Smooth muscle cell (in vitro differentiated cells): ENCODE measurements at regions not wholly inside any gene's neighbourhood (a gene's known extent, or its start where the extent isn't known, plus 50 kb on each side); places are given as distances from the start of the nearest gene placed in this dataset.
"Not testable (repeated sequence)": the region's sequence is repeated elsewhere in the genome, so short reads cannot be mapped to it uniquely, and the experiment has no call there.

Experiments
- DNase-seq: peaks from one replicate; lab custom pipeline; 2025; ENCODE audit not compliant: unreplicated experiment; lab: John Stamatoyannopoulos, UW
- H2AFZ ChIP-seq: fragments of 200-600 bp; sonication (generic); 2 replicates; pipeline ENCODE4 v1.6.0; 2016; ENCODE audit warnings: antibody characterized with exemption, low read depth, mild to moderate bottlenecking
- H3F3A ChIP-seq: fragments of 200-600 bp; sonication (generic); 2 replicates; pipeline ENCODE4 v1.6.0; 2017; ENCODE audit warnings: antibody characterized with exemption, low read depth
- H3K27ac ChIP-seq: fragments of 200-600 bp; sonication (generic); 2 replicates; pipeline ENCODE4 v1.5.1; 2016; ENCODE audit warnings: low read depth, mild to moderate bottlenecking
- H3K27me3 ChIP-seq: fragments of 200-600 bp; sonication (generic); 2 replicates; pipeline ENCODE4 v1.6.1; 2016; ENCODE audit warnings: low read depth, mild to moderate bottlenecking
- H3K36me3 ChIP-seq: fragments of 200-600 bp; sonication (generic); 2 replicates; pipeline ENCODE4 v1.5.1; 2016; ENCODE audit warnings: low read depth
- H3K4me1 ChIP-seq: fragments of 200-600 bp; sonication (generic); 2 replicates; pipeline ENCODE4 v1.5.1; 2016; ENCODE audit warnings: low read depth
- H3K4me2 ChIP-seq: fragments of 200-600 bp; sonication (generic); 2 replicates; pipeline ENCODE4 v1.6.0; 2016; ENCODE audit warnings: mild to moderate bottlenecking
- H3K4me3 ChIP-seq: fragments of 200-600 bp; sonication (generic); 2 replicates; pipeline ENCODE4 v1.5.1; 2016; ENCODE audit warnings: mild to moderate bottlenecking
- H3K79me2 ChIP-seq: fragments of 200-600 bp; sonication (generic); 2 replicates; pipeline ENCODE4 v1.6.0; 2016; ENCODE audit warnings: low read depth, mild to moderate bottlenecking
- H3K9ac ChIP-seq: fragments of 200-600 bp; sonication (generic); 2 replicates; pipeline ENCODE4 v1.6.0; 2016; ENCODE audit warnings: low read depth
- H3K9me3 ChIP-seq: fragments of 200-600 bp; sonication (generic); replicated peaks from 2 replicates; pipeline ENCODE4 v1.5.1; 2016; ENCODE audit warnings: low read depth
- H4K20me1 ChIP-seq: fragments of 200-600 bp; sonication (generic); 2 replicates; pipeline ENCODE4 v1.6.0; 2016; ENCODE audit warnings: low read depth
- WGBS: methylation state at CpG from one replicate; pipeline ENCODE4 v1.1.7; 2016; ENCODE audit warnings: low lambda C conversion rate; 5-methylcytosine and 5-hydroxymethylcytosine counted together
- TF ChIP-seq, protein P1 (sequence below): fragments of 200-600 bp; sonication (generic); IDR thresholded peaks from 2 replicates; pipeline ENCODE4 v1.5.1; 2017; ENCODE audit warnings: borderline replicate concordance, mild to moderate bottlenecking, antibody characterized with exemption; ENCODE audit not compliant: insufficient read depth, poor library complexity, severe bottlenecking

- no peaks in the 10 kb centered on the region for H3K36me3 ChIP-seq
- H3K27me3 ChIP-seq, result no peaks in the 10 kb centered on the region
- H3K9ac ChIP-seq, result no peak overlapping the region
- H3K27ac ChIP-seq, result no peak overlapping the region
- no peaks in the 10 kb centered on the region for H4K20me1 ChIP-seq
- no peak overlapping the region for H2AFZ ChIP-seq
- H3K4me2 ChIP-seq, result no peak overlapping the region
- H3K4me3 ChIP-seq, result no peak overlapping the region
- no peaks in the 10 kb centered on the region for H3K79me2 ChIP-seq
- no peak for DNase-seq
- TF ChIP-seq, protein P1, sequence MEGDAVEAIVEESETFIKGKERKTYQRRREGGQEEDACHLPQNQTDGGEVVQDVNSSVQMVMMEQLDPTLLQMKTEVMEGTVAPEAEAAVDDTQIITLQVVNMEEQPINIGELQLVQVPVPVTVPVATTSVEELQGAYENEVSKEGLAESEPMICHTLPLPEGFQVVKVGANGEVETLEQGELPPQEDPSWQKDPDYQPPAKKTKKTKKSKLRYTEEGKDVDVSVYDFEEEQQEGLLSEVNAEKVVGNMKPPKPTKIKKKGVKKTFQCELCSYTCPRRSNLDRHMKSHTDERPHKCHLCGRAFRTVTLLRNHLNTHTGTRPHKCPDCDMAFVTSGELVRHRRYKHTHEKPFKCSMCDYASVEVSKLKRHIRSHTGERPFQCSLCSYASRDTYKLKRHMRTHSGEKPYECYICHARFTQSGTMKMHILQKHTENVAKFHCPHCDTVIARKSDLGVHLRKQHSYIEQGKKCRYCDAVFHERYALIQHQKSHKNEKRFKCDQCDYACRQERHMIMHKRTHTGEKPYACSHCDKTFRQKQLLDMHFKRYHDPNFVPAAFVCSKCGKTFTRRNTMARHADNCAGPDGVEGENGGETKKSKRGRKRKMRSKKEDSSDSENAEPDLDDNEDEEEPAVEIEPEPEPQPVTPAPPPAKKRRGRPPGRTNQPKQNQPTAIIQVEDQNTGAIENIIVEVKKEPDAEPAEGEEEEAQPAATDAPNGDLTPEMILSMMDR, result no peak
- H3K9me3 ChIP-seq, result no peaks in the 10 kb centered on the region
- H3F3A ChIP-seq, result no peaks in the 10 kb centered on the region
- H3K4me1 ChIP-seq, result no peaks in the 10 kb centered on the region
Measured at GRCh38 chr4:44984083-44984482, 257.7 kb upstream of the GNPDA2 start.

DNA sequence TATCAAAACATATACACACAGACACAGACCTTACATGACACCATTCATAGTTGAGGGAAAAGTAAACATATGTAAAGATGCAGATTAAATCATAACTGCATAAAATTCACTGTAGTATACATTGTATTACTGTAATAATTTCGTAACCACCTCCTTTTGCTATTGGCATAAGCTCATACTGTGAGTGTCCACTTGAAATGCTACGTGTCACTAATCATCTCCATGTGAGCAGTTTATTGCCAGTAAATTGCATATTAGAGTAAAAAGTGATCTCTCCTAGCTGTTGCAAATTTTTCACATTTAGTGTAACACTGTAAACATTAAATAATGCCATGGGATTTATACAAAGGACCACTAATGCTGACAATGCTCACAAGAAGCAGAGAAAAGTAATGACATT, 256.7 kb upstream of the GNPDA2 start:
- TF ChIP-seq, protein P1, result no peak
- no peak overlapping the region for H3K4me2 ChIP-seq
- H3F3A ChIP-seq, result no peaks in the 10 kb centered on the region
- H4K20me1 ChIP-seq, result no peaks in the 10 kb centered on the region
- no peak overlapping the region for H3K9ac ChIP-seq
- WGBS, result 71% methylated on average over 2 of the region's 2 CpGs
- H3K36me3 ChIP-seq, result no peaks in the 10 kb centered on the region
- H3K27ac ChIP-seq, result no peak overlapping the region
- H3K9me3 ChIP-seq, result no peaks in the 10 kb centered on the region
- DNase-seq, result no peak
- H3K4me1 ChIP-seq, result no peaks in the 10 kb centered on the region
- no peaks in the 10 kb centered on the region for H3K79me2 ChIP-seq
- no peak overlapping the region for H3K4me3 ChIP-seq
- H3K27me3 ChIP-seq, result no peaks in the 10 kb centered on the region
- no peak overlapping the region for H2AFZ ChIP-seq

DNA sequence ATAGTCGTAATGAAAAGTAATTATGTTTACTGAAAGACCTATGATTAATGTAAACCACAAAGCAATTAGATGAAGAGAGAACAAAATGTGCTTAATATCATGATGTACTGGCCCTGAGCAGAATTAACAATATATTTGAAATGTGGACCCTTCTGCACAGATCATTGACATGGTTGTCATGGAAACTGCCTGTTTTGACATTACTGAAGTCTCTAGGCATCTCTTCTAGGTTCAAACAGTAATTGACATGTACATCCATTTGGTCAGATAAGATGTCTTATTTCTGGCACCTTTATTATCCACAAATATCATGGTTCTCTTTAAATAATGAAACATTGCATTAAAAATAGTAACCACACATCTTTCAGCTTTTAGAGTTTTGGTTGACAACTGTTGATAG, 251.7 kb upstream of the GNPDA2 start:
- no peak overlapping the region for H3K4me2 ChIP-seq
- TF ChIP-seq, protein P1, result no peak
- no peak for DNase-seq

DNA sequence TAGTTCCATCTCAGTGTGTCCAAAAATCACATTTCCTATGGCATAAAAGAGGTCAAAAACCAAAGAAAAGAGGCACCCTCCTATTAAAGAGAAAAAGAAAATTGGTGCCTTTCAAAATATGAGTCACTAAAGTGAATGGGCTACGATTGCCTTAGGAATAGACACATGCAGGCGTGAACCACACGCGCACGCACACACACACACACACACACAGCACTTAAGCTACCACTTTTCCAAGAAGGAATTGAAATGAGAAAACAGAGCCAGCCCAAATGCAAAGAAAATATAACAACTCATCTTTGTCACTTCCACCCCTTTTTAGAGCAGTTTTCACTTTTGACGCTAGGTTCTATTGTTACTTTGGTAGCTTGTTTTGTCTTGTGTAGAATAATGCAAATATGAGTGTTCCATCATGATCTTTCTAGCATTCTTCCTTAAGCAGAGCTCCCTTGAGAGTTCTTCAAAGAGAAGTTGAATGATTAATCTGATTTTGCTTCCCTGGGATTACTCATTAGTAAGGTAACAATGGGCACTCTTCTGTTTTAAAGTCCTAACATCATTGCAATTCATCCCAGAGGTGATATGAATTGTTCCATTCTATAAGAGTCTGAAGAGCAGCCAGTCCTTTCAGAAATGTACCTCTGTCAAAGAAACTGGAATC, 239.2 kb upstream of the GNPDA2 start:
- H3K27ac ChIP-seq, result no peak overlapping the region
- H3K9ac ChIP-seq, result no peak overlapping the region
- H4K20me1 ChIP-seq, result no peaks in the 10 kb centered on the region
- H3K4me1 ChIP-seq, result no peaks in the 10 kb centered on the region
- H3F3A ChIP-seq, result no peaks in the 10 kb centered on the region
- H2AFZ ChIP-seq, result no peak overlapping the region
- H3K36me3 ChIP-seq, result no peaks in the 10 kb centered on the region
- no peak for DNase-seq
- no peaks in the 10 kb centered on the region for H3K9me3 ChIP-seq
- TF ChIP-seq, protein P1, result no peak
- no peaks in the 10 kb centered on the region for H3K79me2 ChIP-seq
- WGBS, result 93% methylated on average over 6 of the region's 6 CpGs
- no peak overlapping the region for H3K4me3 ChIP-seq
- H3K27me3 ChIP-seq, result no peaks in the 10 kb centered on the region
- H3K4me2 ChIP-seq, result no peak overlapping the region

More for the DNA sequence above, 251.7 kb upstream of the GNPDA2 start:
- H4K20me1 ChIP-seq, result no peaks in the 10 kb centered on the region
- no peaks in the 10 kb centered on the region for H3K36me3 ChIP-seq
- no peaks in the 10 kb centered on the region for H3K4me1 ChIP-seq
- no peak overlapping the region for H3K9ac ChIP-seq
- H3K79me2 ChIP-seq, result no peaks in the 10 kb centered on the region
- H3K27me3 ChIP-seq, result no peaks in the 10 kb centered on the region
- H3F3A ChIP-seq, result no peaks in the 10 kb centered on the region
- H3K4me3 ChIP-seq, result no peak overlapping the region
- H3K9me3 ChIP-seq, result no peaks in the 10 kb centered on the region
- WGBS, result 71% methylated on average over 1 of the region's 1 CpG
- no peak overlapping the region for H3K27ac ChIP-seq
- H2AFZ ChIP-seq, result no peak overlapping the region

- DNase-seq, H3K9me3 ChIP-seq, H3K4me2 ChIP-seq, H3K36me3 ChIP-seq, H3K9ac ChIP-seq, H3K4me1 ChIP-seq, H4K20me1 ChIP-seq, H3F3A ChIP-seq, H3K79me2 ChIP-seq, H3K27ac ChIP-seq, H3K27me3 ChIP-seq, H3K4me3 ChIP-seq, H2AFZ ChIP-seq: not testable (repeated sequence)
- 69% methylated on average over 5 of the region's 5 CpGs for WGBS
Measured at GRCh38 chr4:44964086-44964485, 237.7 kb upstream of the GNPDA2 start.
